ENCODE measurements at regions not wholly inside any gene's neighbourhood (a gene's known extent, or its start where the extent isn't known, plus 50 kb on each side); places are given as distances from the start of the nearest gene placed in this dataset.

GRCh38 chr3:83928391-83928790, 1030.4 kb upstream of the CADM2 start:
- peak; percentile 67 to 69 for DNase-seq
- TF ChIP-seq POLR2A (IDR thresholded peaks at IDR 0.05; ENCODE audit: low read length): no peak
- no peak for TF ChIP-seq GATA1 (IDR thresholded peaks at IDR 0.05; ENCODE audit: low read depth, low read length)

- TF ChIP-seq POLR2A (IDR thresholded peaks at IDR 0.05; ENCODE audit: low read length): no peak
- TF ChIP-seq GATA1 (IDR thresholded peaks at IDR 0.05; ENCODE audit: low read depth, low read length): no peak
- DNase-seq: no peak
These were observed 1029.9 kb upstream of the CADM2 start for GRCh38 chr3:83928903-83929302.

GRCh38 chr3:83934192-83935021, 1024.4 kb upstream of the CADM2 start:
- no peak for TF ChIP-seq GATA1 (IDR thresholded peaks at IDR 0.05; ENCODE audit: low read depth, low read length)

GRCh38 chr3:83938491-83938890, 1020.3 kb upstream of the CADM2 start:
- DNase-seq: no peak
- TF ChIP-seq POLR2A (IDR thresholded peaks at IDR 0.05; ENCODE audit: low read length): no peak
- TF ChIP-seq GATA1 (IDR thresholded peaks at IDR 0.05; ENCODE audit: low read depth, low read length): no peak

More at GRCh38 chr3:83934192-83935021, 1024.4 kb upstream of the CADM2 start:
- DNase-seq: no peak

GRCh38 chr3:83941990-83942745, 1016.6 kb upstream of the CADM2 start:
- TF ChIP-seq POLR2A (IDR thresholded peaks at IDR 0.05; ENCODE audit: low read length) (no peak), GATA1 (IDR thresholded peaks at IDR 0.05; ENCODE audit: low read depth, low read length) (no peak)
- DNase-seq: no peak

GRCh38 chr3:83946049-83946448, 1012.7 kb upstream of the CADM2 start:
- no peak for DNase-seq
- TF ChIP-seq GATA1 (IDR thresholded peaks at IDR 0.05; ENCODE audit: low read depth, low read length) (no peak), POLR2A (IDR thresholded peaks at IDR 0.05; ENCODE audit: low read length) (no peak)

GRCh38 chr3:83946554-83946953, 1012.2 kb upstream of the CADM2 start:
- DNase-seq: no peak
- no peak for TF ChIP-seq GATA1 (IDR thresholded peaks at IDR 0.05; ENCODE audit: low read depth, low read length)
- no peak for TF ChIP-seq POLR2A (IDR thresholded peaks at IDR 0.05; ENCODE audit: low read length)

GRCh38 chr3:83948771-83949170, 1010.0 kb upstream of the CADM2 start:
- TF ChIP-seq POLR2A (IDR thresholded peaks at IDR 0.05; ENCODE audit: low read length) (no peak), GATA1 (IDR thresholded peaks at IDR 0.05; ENCODE audit: low read depth, low read length) (no peak)
- DNase-seq: no peak

- DNase-seq: no peak
- TF ChIP-seq GATA1 (IDR thresholded peaks at IDR 0.05; ENCODE audit: low read depth, low read length) (no peak), POLR2A (IDR thresholded peaks at IDR 0.05; ENCODE audit: low read length) (no peak)
These were observed 1005.2 kb upstream of the CADM2 start for GRCh38 chr3:83953417-83954089.

GRCh38 chr3:83956431-83956830, 1002.4 kb upstream of the CADM2 start:
- DNase-seq: no peak
- TF ChIP-seq POLR2A (IDR thresholded peaks at IDR 0.05; ENCODE audit: low read length): no peak
- TF ChIP-seq GATA1 (IDR thresholded peaks at IDR 0.05; ENCODE audit: low read depth, low read length): no peak

- TF ChIP-seq POLR2A (IDR thresholded peaks at IDR 0.05; ENCODE audit: low read length) (no peak), GATA1 (IDR thresholded peaks at IDR 0.05; ENCODE audit: low read depth, low read length) (no peak)
- DNase-seq: no peak
These were observed 990.4 kb upstream of the CADM2 start for GRCh38 chr3:83968356-83968755.

- TF ChIP-seq GATA1 (IDR thresholded peaks at IDR 0.05; ENCODE audit: low read depth, low read length) (no peak), POLR2A (IDR thresholded peaks at IDR 0.05; ENCODE audit: low read length) (no peak)
- no peak for DNase-seq
These were observed 987.1 kb upstream of the CADM2 start for GRCh38 chr3:83971666-83972065.

GRCh38 chr3:84008623-84009022, 950.2 kb upstream of the CADM2 start:
- TF ChIP-seq GATA1 (IDR thresholded peaks at IDR 0.05; ENCODE audit: low read depth, low read length): no peak
- TF ChIP-seq POLR2A (IDR thresholded peaks at IDR 0.05; ENCODE audit: low read length): no peak
- DNase-seq: no peak

- TF ChIP-seq POLR2A (IDR thresholded peaks at IDR 0.05; ENCODE audit: low read length) (no peak), GATA1 (IDR thresholded peaks at IDR 0.05; ENCODE audit: low read depth, low read length) (no peak)
These were observed 934.9 kb upstream of the CADM2 start for GRCh38 chr3:84023842-84024241.

More at GRCh38 chr3:84023842-84024241, 934.9 kb upstream of the CADM2 start:
- DNase-seq: no peak
